Calu3 (cell line): ENCODE measurements at regions not wholly inside any gene's neighbourhood (a gene's known extent, or its start where the extent isn't known, plus 50 kb on each side); places are given as distances from the start of the nearest gene placed in this dataset.

ENCODE experiments used
- BruUV-seq: library from RNA; stranded (reverse); fragments of 400-500 nt; replicated peaks from 2 replicates; lab custom pipeline; 2021; lab: Mats Ljungman, UMichigan
- CTCF ChIA-PET: fragments of 300-600 bp; sonication (Branson Sonifier 250); formaldehyde crosslinking; loops from one replicate; lab custom pipeline; 2022; ENCODE audit warnings: antibody characterized with exemption; lab: Charles Lee
- DNase-seq: peaks from one replicate; pipeline ENCODE4 v3.0.0; 2022
- H3K27ac Mint-ChIP-seq: one replicate; pipeline ENCODE4 v1.8.0; 2022; ENCODE audit warnings: mixed read lengths; ENCODE audit not compliant: unreplicated experiment
- H3K27me3 Mint-ChIP-seq: one replicate; pipeline ENCODE4 v1.8.0; 2022; ENCODE audit warnings: mixed read lengths; ENCODE audit not compliant: unreplicated experiment
- H3K36me3 Mint-ChIP-seq: one replicate; pipeline ENCODE4 v1.8.0; 2022; ENCODE audit warnings: mild to moderate bottlenecking, moderate library complexity, mixed read lengths; ENCODE audit not compliant: insufficient read depth, unreplicated experiment
- H3K4me1 Mint-ChIP-seq: one replicate; pipeline ENCODE4 v1.8.0; 2022; ENCODE audit warnings: mild to moderate bottlenecking, low read depth, mixed read lengths; ENCODE audit not compliant: unreplicated experiment
- H3K4me3 Mint-ChIP-seq: one replicate; pipeline ENCODE4 v1.8.0; 2022; ENCODE audit warnings: mild to moderate bottlenecking, low read depth, moderate library complexity, mixed read lengths; ENCODE audit not compliant: unreplicated experiment
- H3K9me3 Mint-ChIP-seq: one replicate; pipeline ENCODE4 v1.8.0; 2022; ENCODE audit warnings: low read depth, mixed read lengths; ENCODE audit not compliant: unreplicated experiment
- CTCF ChIP-seq: fragments of 200-600 bp; IDR thresholded peaks from one replicate; pipeline ENCODE4 v1.8.0; 2022; ENCODE audit warnings: antibody characterized with exemption; ENCODE audit not compliant: unreplicated experiment
- intact Hi-C: fragments of 100-400 bp; cut with micrococcal nuclease; formaldehyde crosslinking; loops from one replicate; pipeline ENCODE4 v1.10.0; 2022; ENCODE audit not compliant: unreplicated experiment

- Mint-ChIP-seq H3K9me3 (no peaks in the 10 kb centered on the region), H3K27ac (no peak overlapping the region), H3K4me3 (no peak overlapping the region)
Observed at GRCh38 chr5:147065071-147065470, 169.8 kb upstream of the STK32A start.

GRCh38 chr5:147068998-147069397 is 165.8 kb upstream of the STK32A start:
- Mint-ChIP-seq H3K4me3 (no peak overlapping the region), H3K9me3 (no peaks in the 10 kb centered on the region), H3K36me3 (no peaks in the 10 kb centered on the region), H3K27me3 (no peaks in the 10 kb centered on the region), H3K4me1 (peaks cover 11% of the 10 kb centered on the region), H3K27ac (no peak overlapping the region)
- no TSS peak for BruUV-seq
- TF ChIP-seq CTCF = no peak
- CTCF ChIA-PET = interaction anchor here (1.7 kb wide), 1 partner anchor 120 kb away, joined by 3 read pairs; no protein-coding TSS in a partner anchor
- DNase-seq = no peak
- intact Hi-C loops = no loop called here

More at GRCh38 chr5:147065071-147065470, 169.8 kb upstream of the STK32A start:
- intact Hi-C loops = no loop called here
- Mint-ChIP-seq H3K27me3 (no peaks in the 10 kb centered on the region), H3K36me3 (no peaks in the 10 kb centered on the region), H3K4me1 (peaks cover 11% of the 10 kb centered on the region)
- no peak for DNase-seq
- no TSS peak for BruUV-seq
- CTCF ChIA-PET = no interaction called here
- no peak for TF ChIP-seq CTCF

GRCh38 chr5:147072622-147073021 is 162.2 kb upstream of the STK32A start:
- no peak overlapping the region for H3K4me3 Mint-ChIP-seq
- H3K27ac Mint-ChIP-seq = no peak overlapping the region
- no peak for DNase-seq
- H3K4me1 Mint-ChIP-seq = no peaks in the 10 kb centered on the region
- no peak for TF ChIP-seq CTCF
- H3K36me3 Mint-ChIP-seq = no peaks in the 10 kb centered on the region
- H3K9me3 Mint-ChIP-seq = no peaks in the 10 kb centered on the region
- no TSS peak for BruUV-seq
- CTCF ChIA-PET = no interaction called here
- no peaks in the 10 kb centered on the region for H3K27me3 Mint-ChIP-seq
- intact Hi-C loops = no loop called here

- Mint-ChIP-seq H3K27me3 (no peaks in the 10 kb centered on the region), H3K27ac (no peak overlapping the region), H3K4me1 (no peaks in the 10 kb centered on the region), H3K4me3 (no peak overlapping the region), H3K36me3 (no peaks in the 10 kb centered on the region), H3K9me3 (no peaks in the 10 kb centered on the region)
- CTCF ChIA-PET = no interaction called here
- intact Hi-C loops = no loop called here
- BruUV-seq = no TSS peak
- DNase-seq = no peak
- no peak for TF ChIP-seq CTCF
Observed at GRCh38 chr5:147073098-147073497, 161.7 kb upstream of the STK32A start.
